ENCODE measurements at regions not wholly inside any gene's neighbourhood (a gene's known extent, or its start where the extent isn't known, plus 50 kb on each side); places are given as distances from the start of the nearest gene placed in this dataset.

DNA sequence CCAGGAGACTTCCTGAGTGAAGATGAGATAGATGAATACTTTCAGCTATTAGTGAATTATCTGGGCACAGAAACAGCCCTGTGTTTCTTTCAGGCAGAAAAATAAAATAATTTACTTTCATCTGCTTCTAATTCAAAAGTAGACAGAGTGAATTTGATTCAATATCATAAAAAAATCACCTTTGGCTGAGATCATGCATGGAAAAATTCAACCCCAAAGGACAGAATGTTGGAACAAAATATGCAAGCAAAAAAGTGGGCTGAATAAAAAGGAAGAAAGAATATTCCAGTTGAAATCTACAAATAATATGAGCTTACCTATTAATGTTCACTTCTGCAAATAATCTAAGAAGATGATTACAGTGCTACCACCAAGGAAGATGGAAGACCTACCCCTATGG lies 546.9 kb downstream of the TFAP2B start:
- no peak for DNase-seq
- Mint-ChIP-seq H3K4me3 (no peak overlapping the region), H3K27ac (no peak overlapping the region), H3K4me1 (no peaks in the 10 kb centered on the region), H3K9me3 (no peaks in the 10 kb centered on the region), H3K27me3 (peaks cover 0 to 4% (median 0%) of the 10 kb centered on the region in 3 donors), H3K36me3 (no peaks in the 10 kb centered on the region)
- no peak for ATAC-seq (ENCODE audit: low read depth in 2 of 2)

DNA sequence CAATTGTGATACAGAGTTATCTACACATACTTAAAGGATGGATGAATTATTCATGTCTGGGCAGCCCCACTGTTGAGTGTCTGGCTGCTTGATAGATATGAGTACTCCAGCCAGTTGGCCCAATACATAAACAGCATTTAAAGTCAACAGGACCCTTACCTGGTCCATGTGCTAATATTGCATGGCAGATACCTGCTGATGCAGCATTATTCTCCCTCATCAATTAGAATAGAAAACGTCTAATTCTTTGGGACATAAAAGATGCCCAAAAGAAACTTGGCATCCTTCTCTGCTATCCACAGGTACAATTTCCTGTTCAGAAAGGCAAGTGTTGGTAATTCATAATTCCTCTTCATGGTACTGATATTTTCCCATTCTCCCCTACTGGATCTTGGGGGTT lies 550.8 kb downstream of the TFAP2B start:
- no peaks in the 10 kb centered on the region for H3K27me3 Mint-ChIP-seq

DNA sequence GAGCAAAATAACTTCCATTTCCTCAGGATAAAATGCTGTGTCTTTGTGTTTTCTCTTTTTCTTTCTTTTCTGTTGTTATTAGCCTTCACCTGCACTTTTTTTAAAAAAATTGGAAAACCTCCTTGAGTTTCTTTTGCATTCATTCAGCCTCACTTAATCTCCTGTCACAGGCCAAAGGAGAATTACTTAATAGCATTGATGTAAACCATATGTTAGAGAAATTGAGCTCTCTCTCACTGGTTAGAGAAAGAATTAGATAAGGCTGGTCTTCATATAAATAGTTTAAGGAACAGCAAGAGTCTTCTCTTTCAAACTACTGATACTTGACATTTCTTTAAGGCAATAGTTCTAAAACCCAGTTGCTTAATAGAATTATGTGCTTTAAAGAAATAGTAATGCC lies 564.2 kb downstream of the TFAP2B start:
- Mint-ChIP-seq H3K4me3 (no peak overlapping the region), H3K36me3 (no peaks in the 10 kb centered on the region), H3K27me3 (no peaks in the 10 kb centered on the region), H3K9me3 (peaks cover 3 to 22% (median 9%) of the 10 kb centered on the region in 7 donors), H3K4me1 (no peaks in the 10 kb centered on the region), H3K27ac (no peak overlapping the region)
- no peak for DNase-seq
- ATAC-seq (ENCODE audit: low read depth in 2 of 2): no peak

More for the DNA sequence above, 550.8 kb downstream of the TFAP2B start:
- Mint-ChIP-seq H3K36me3 (no peaks in the 10 kb centered on the region), H3K9me3 (no peaks in the 10 kb centered on the region), H3K4me3 (no peak overlapping the region), H3K4me1 (no peaks in the 10 kb centered on the region), H3K27ac (no peak overlapping the region)
- DNase-seq: no peak
- no peak for ATAC-seq (ENCODE audit: low read depth in 2 of 2)

DNA sequence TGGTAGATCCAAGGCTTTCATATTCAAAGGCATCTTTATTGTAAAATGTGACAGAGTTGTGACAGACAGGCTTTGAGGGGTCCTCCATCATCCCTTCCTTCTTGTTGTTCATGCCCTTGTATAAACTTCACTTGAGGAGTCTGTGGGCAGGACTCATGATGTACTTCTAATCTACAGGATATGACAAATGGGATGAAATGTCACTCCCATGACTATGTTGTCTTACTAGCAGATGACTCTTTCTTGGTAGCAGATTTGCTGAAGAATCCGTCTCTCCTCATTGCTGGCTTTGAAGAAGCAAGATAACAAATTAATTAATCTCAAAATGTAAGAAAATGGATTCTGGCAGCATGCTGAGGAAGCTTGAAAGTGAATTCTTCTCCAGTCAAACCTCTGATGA lies 566.1 kb downstream of the TFAP2B start:
- no peaks in the 10 kb centered on the region for H3K27me3 Mint-ChIP-seq
- ATAC-seq (ENCODE audit: low read depth in 2 of 2): no peak
- H3K9me3 Mint-ChIP-seq: peaks cover 3 to 26% (median 9%) of the 10 kb centered on the region in 7 donors
- H3K4me3 Mint-ChIP-seq: no peak overlapping the region
- H3K27ac Mint-ChIP-seq: no peak overlapping the region
- H3K36me3 Mint-ChIP-seq: no peaks in the 10 kb centered on the region
- DNase-seq: no peak
- no peaks in the 10 kb centered on the region for H3K4me1 Mint-ChIP-seq

DNA sequence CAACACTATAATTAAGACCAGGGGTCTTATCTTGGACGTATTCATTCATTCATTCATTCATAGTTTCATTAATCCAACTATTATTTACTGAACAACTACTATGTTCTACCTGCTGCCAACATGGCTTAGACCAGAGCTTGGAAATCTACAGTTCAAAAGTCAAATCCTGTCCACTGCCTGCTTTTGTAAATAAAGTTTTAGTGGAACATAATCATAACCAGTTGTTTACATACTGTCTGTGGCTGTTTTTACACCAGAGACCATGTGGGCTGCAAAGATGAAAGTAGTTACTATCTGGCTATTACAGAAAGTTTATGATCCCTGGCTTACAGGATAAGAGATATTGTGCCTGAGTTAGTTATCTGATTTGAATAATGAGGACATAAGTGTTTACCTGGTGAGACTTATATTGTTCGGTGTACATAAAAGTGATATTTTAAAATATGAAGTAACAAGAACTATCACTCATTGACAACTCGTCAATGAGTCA lies 567.7 kb downstream of the TFAP2B start:
- H3K36me3 Mint-ChIP-seq: no peaks in the 10 kb centered on the region
- DNase-seq (no peak), ATAC-seq (ENCODE audit: low read depth in 2 of 2) (no peak)
- H3K9me3 Mint-ChIP-seq: peaks cover 2 to 26% (median 5%) of the 10 kb centered on the region in 7 donors
- H3K4me3 Mint-ChIP-seq: no peak overlapping the region
- no peak overlapping the region for H3K27ac Mint-ChIP-seq
- no peaks in the 10 kb centered on the region for H3K27me3 Mint-ChIP-seq
- no peaks in the 10 kb centered on the region for H3K4me1 Mint-ChIP-seq

DNA sequence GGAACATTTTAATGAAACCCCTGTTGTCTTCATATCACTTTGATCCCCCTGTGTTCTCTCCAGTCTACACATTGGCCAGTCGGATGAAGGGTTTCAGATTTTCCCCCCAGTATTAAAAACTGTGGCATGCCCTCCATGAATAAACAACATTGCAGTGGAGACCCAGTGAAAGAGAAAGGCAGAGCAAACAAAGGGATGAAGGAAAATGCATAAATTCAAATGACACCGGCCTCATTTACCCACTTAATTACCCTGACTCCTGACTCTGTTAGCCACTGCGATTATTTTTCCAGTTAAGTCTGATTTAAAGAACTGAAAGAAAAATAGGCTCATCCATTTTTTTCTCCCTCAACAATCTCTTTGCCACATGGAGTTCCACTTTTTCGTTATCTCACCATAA lies 569.2 kb downstream of the TFAP2B start:
- Mint-ChIP-seq H3K4me3 (no peak overlapping the region), H3K27ac (no peak overlapping the region), H3K36me3 (no peaks in the 10 kb centered on the region), H3K4me1 (no peaks in the 10 kb centered on the region), H3K9me3 (peaks cover 0 to 26% (median 5%) of the 10 kb centered on the region in 7 donors), H3K27me3 (no peaks in the 10 kb centered on the region)
- DNase-seq: no peak
- ATAC-seq (ENCODE audit: low read depth in 2 of 2): no peak

DNA sequence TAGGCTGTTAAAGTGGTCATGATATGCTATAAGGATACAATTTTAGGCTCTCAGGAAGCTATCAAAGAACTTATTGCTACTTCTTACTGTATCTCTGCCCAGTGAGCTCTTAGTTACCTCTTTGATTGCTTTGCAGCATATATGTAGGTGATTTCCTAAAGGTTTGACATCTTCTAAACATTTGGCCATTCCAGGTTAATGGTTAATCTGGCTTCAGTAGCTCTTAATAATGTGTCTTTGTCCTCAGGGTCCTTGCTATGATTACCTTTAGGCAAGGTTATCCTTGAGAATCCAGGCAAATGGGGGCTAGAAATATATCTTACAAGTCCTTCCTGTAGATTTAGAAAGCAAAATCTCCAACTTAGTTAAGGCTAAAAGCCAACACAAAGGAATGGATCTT lies 575.4 kb downstream of the TFAP2B start:
- Mint-ChIP-seq H3K27ac (no peak overlapping the region), H3K36me3 (no peaks in the 10 kb centered on the region), H3K27me3 (no peaks in the 10 kb centered on the region), H3K4me3 (no peak overlapping the region), H3K4me1 (no peaks in the 10 kb centered on the region), H3K9me3 (peaks cover 0 to 6% (median 0%) of the 10 kb centered on the region in 7 donors)
- no peak for ATAC-seq (ENCODE audit: low read depth in 2 of 2)
- DNase-seq: no peak

DNA sequence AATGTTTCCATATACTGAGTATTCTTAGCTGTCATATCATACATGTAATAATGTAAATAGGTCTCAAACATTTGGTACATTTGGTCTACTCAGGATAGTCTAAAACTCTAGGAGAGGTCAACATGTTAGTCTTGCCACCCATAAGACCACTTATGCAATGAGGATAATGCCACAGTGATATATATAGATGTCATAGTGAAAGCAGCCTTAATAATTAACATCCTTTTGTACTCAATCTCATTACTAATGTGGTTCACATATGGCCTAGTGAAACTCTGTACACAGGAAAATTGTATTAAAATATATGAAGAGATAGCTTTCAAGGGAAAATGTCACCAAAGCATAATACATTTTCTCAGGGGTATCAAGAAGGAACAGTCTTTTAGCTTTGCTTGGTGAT lies 577.9 kb downstream of the TFAP2B start:
- peaks cover 0 to 6% (median 0%) of the 10 kb centered on the region in 7 donors for H3K9me3 Mint-ChIP-seq
- no peaks in the 10 kb centered on the region for H3K4me1 Mint-ChIP-seq
- DNase-seq: no peak
- H3K4me3 Mint-ChIP-seq: no peak overlapping the region
- no peaks in the 10 kb centered on the region for H3K27me3 Mint-ChIP-seq
- ATAC-seq (ENCODE audit: low read depth in 2 of 2): no peak
- no peak overlapping the region for H3K27ac Mint-ChIP-seq
- no peaks in the 10 kb centered on the region for H3K36me3 Mint-ChIP-seq

DNA sequence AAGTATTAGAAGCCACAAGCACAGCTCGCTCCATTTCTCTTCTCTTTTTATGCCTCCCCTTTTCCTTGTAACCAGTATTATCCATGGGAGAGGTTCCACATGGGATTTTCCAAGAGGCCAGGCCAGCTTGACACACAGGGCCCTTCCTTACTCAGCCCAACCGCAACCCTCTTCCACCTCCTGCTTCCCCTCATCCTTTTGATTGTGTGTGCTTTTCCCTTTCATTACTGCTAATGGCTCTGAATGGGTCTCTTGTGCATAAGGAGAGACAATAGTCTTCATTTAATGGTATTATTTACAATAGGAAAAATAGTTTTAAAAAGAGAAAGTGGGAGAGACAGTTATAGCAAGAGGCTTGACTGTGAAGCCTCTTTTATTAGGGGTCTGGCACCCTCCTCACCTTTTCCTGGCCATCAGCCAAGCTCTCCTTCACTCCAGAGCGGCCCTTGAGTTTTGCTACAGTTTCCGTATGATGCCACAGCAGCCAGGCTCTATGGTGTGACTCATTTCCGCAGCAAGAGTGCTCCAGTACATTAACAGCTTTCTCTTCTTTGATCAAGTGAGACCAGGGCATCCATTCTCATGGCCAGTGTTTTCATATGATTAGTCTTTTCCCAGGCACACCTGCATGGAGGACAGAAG lies 579.5 kb downstream of the TFAP2B start:
- Mint-ChIP-seq H3K27ac (no peak overlapping the region), H3K27me3 (no peaks in the 10 kb centered on the region), H3K4me1 (no peaks in the 10 kb centered on the region), H3K36me3 (no peaks in the 10 kb centered on the region), H3K4me3 (no peak overlapping the region), H3K9me3 (peaks cover 0 to 6% (median 0%) of the 10 kb centered on the region in 7 donors)
- no peak for DNase-seq
- ATAC-seq (ENCODE audit: low read depth in 2 of 2): no peak

DNA sequence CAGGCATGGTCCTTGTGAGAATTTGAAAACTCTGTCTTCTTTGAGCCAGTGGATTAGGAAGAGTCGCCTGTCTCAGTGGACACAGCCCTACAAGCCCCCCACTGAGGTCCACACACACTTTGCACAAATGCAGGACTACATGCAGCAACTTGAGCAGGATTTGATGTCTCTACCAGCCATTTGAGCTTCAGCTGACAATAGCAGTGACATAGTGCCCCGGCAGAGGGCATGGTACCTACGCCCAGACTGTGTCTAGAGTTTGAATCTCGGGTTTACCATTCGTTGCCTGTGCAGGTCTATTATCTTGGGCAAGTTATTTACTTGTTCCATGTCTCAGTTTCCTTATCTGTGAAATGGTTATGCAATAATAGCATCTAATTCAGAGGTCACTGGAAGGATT lies 580.1 kb downstream of the TFAP2B start:
- Mint-ChIP-seq H3K27me3 (no peaks in the 10 kb centered on the region), H3K36me3 (no peaks in the 10 kb centered on the region), H3K4me3 (no peak overlapping the region), H3K9me3 (peaks cover 0 to 2% (median 0%) of the 10 kb centered on the region in 7 donors), H3K4me1 (no peaks in the 10 kb centered on the region), H3K27ac (no peak overlapping the region)
- DNase-seq (no peak), ATAC-seq (ENCODE audit: low read depth in 2 of 2) (no peak)

DNA sequence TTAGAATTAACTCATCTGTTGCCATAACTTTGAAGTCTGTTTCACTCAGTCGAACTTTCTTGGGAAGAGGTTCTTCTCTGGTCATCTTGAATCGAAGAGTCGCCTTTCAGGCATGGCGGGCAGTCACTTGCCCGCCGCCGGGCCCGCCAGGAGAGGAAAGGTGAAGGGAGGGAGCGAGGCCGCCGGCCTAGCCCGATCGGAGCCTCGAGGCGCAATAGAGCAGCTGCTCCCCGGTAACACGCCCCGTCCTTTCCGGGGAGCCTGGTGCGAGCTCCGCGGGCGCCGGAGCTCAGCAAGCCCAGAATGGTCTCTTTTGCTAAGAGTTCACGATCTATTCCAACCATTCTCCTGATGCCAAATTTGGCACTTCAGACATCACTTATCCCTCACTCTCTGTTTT lies 591.8 kb downstream of the TFAP2B start:
- peaks cover 5 to 15% (median 6%) of the 10 kb centered on the region in 7 donors for H3K9me3 Mint-ChIP-seq
- no peak overlapping the region for H3K27ac Mint-ChIP-seq
- H3K4me3 Mint-ChIP-seq: no peak overlapping the region
- no peaks in the 10 kb centered on the region for H3K4me1 Mint-ChIP-seq
- peaks cover 0 to 8% (median 0%) of the 10 kb centered on the region in 3 donors for H3K27me3 Mint-ChIP-seq
- DNase-seq (no peak), ATAC-seq (ENCODE audit: low read depth in 2 of 2) (no peak)
- H3K36me3 Mint-ChIP-seq: no peaks in the 10 kb centered on the region

DNA sequence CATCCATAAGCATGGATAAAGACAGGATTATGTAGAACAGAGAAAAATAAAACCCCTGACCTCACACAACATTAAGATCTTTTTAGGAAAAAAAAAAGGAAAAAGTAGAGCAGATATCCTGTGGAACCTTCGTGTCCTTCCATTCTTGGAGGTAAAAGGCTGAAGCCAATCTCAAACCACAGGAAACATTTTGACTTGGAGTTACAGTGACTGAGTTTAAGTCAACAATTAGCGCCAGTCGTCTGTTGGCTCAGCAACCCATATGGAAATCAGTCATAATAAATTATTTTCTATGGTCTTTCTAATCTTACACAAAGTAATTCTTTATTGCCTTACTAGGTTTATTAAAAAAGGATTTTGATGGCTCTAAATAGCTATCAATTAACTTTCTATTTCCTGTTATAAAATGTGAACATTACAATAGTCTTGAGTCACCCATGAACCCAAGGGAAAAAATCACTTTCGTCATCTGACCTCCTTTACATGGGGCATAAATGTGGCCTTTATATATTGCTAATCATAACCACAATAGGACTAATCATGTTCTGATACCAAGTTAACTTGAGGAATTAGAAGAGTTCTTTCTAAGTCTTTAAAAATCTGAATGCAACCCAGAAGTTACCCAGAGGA lies 592.9 kb downstream of the TFAP2B start:
- Mint-ChIP-seq H3K4me3 (no peak overlapping the region), H3K27ac (no peak overlapping the region), H3K36me3 (no peaks in the 10 kb centered on the region), H3K9me3 (peaks cover 4 to 7% (median 5%) of the 10 kb centered on the region in 7 donors), H3K4me1 (no peaks in the 10 kb centered on the region), H3K27me3 (peaks cover 0 to 6% (median 0%) of the 10 kb centered on the region in 3 donors)
- DNase-seq (no peak), ATAC-seq (ENCODE audit: low read depth in 2 of 2) (no peak)

DNA sequence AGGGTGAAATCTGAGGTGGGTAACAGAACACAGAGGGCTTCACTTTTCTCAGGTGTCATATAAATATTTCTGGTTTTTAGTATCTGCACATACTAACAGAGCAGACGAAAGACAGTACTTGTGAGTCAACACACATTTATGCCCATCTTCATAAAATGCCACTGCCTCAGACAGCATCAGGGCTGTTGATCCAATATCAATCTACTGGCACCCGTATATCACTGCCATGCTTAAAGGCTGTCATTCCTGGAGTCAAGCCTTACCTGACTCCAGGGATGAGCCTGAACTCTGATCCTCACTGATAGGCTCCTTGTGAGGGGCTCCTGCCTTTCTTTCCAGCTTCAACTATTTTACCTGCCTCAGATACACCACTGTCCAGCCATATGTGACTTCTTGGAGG lies 595.7 kb downstream of the TFAP2B start:
- H3K4me3 Mint-ChIP-seq: no peak overlapping the region

DNA sequence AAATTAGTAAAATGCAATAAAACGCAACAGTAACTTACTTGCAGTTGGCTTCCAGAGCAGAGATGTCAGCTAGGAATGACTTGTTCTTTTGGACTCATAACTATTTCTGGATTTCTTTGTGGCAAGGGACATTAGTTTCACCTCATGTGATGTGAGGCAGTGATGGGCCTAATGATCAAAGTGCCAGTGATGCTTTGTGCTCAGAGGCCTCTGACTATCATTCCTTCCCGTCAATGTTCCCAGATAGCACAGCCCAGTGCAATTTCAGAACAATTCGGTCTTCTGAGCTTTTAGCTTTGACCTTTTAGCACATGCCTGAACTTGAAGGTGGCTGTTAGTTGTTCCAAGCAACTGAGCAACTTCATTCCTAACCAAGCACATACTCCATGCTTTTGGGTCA lies 596.8 kb downstream of the TFAP2B start:
- DNase-seq: no peak
- H3K36me3 Mint-ChIP-seq: no peaks in the 10 kb centered on the region
- H3K27ac Mint-ChIP-seq: no peak overlapping the region
- no peak for ATAC-seq (ENCODE audit: low read depth in 2 of 2)
- peaks cover 0 to 6% (median 0%) of the 10 kb centered on the region in 3 donors for H3K27me3 Mint-ChIP-seq
- H3K4me3 Mint-ChIP-seq: no peak overlapping the region
- peaks cover 4 to 6% (median 5%) of the 10 kb centered on the region in 7 donors for H3K9me3 Mint-ChIP-seq
- H3K4me1 Mint-ChIP-seq: no peaks in the 10 kb centered on the region

More for the DNA sequence above, 595.7 kb downstream of the TFAP2B start:
- ATAC-seq (ENCODE audit: low read depth in 2 of 2): no peak
- Mint-ChIP-seq H3K27ac (no peak overlapping the region), H3K4me1 (no peaks in the 10 kb centered on the region), H3K36me3 (no peaks in the 10 kb centered on the region), H3K9me3 (peaks cover 4 to 7% (median 5%) of the 10 kb centered on the region in 7 donors), H3K27me3 (peaks cover 0 to 6% (median 0%) of the 10 kb centered on the region in 3 donors)
- no peak for DNase-seq

Data from naive B cell (primary cell).